GM12892 (cell line): ENCODE measurements at regions not wholly inside any gene's neighbourhood (a gene's known extent, or its start where the extent isn't known, plus 50 kb on each side); places are given as distances from the start of the nearest gene placed in this dataset.

ENCODE experiments used
- POLR2A ChIP-seq: IDR thresholded peaks from 2 replicates; pipeline ENCODE4 v1.6.1; 2011; ENCODE audit warnings: low read depth, low read length, control low read depth
- POLR2AphosphoS5 ChIP-seq: IDR thresholded peaks from 2 replicates; pipeline ENCODE4 v1.6.1; 2011; ENCODE audit warnings: low read depth, low read length, control low read depth

GRCh38 chr7:92930404-92930803 lies 94.0 kb upstream of the CDK6 start:
- TF ChIP-seq POLR2A: no peak
- TF ChIP-seq POLR2AphosphoS5: no peak
